ENCODE measurements at regions not wholly inside any gene's neighbourhood (a gene's known extent, or its start where the extent isn't known, plus 50 kb on each side); places are given as distances from the start of the nearest gene placed in this dataset.

GRCh38 chr9:119712325-119712724, 343.1 kb upstream of the BRINP1 start:
- H3K27me3 ChIP-seq = no peaks in the 10 kb centered on the region
- no peak for DNase-seq

GRCh38 chr9:119709431-119709830, 340.2 kb upstream of the BRINP1 start:
- Histone ChIP-seq H3K27me3 (no peaks in the 10 kb centered on the region), H3K4me1 (peaks cover 0 to 11% (median 0%) of the 10 kb centered on the region in 4 donors), H3K27ac (no peak overlapping the region), H3K4me3 (no peak overlapping the region), H3K36me3 (no peaks in the 10 kb centered on the region), H3K9me3 (no peaks in the 10 kb centered on the region)
- no peak for DNase-seq
- no peak for TF ChIP-seq CTCF (IDR thresholded peaks at IDR 0.05)
- intact Hi-C loops (cut with DNase I; ENCODE audit: low total_unique reads) = no loop called here

More at GRCh38 chr9:119712325-119712724, 343.1 kb upstream of the BRINP1 start:
- Histone ChIP-seq H3K27ac (no peak overlapping the region), H3K9me3 (no peaks in the 10 kb centered on the region), H3K36me3 (no peaks in the 10 kb centered on the region), H3K4me3 (no peak overlapping the region), H3K4me1 (no peaks in the 10 kb centered on the region)
- intact Hi-C loops (cut with DNase I; ENCODE audit: low total_unique reads) = no loop called here
- TF ChIP-seq CTCF (IDR thresholded peaks at IDR 0.05) = no peak

GRCh38 chr9:119707228-119707845, 338.1 kb upstream of the BRINP1 start:
- no peak for DNase-seq
- H3K27ac ChIP-seq = no peak overlapping the region
- no peaks in the 10 kb centered on the region for H3K27me3 ChIP-seq
- intact Hi-C loops (cut with DNase I; ENCODE audit: low total_unique reads) = no loop called here
- H3K4me3 ChIP-seq = no peak overlapping the region
- TF ChIP-seq CTCF (IDR thresholded peaks at IDR 0.05) = no peak
- H3K9me3 ChIP-seq = no peaks in the 10 kb centered on the region
- no peaks in the 10 kb centered on the region for H3K36me3 ChIP-seq
- H3K4me1 ChIP-seq = peaks cover 0 to 11% (median 0%) of the 10 kb centered on the region in 4 donors

- Histone ChIP-seq H3K27ac (no peak overlapping the region), H3K4me3 (no peak overlapping the region), H3K4me1 (peaks cover 0 to 11% (median 0%) of the 10 kb centered on the region in 4 donors), H3K27me3 (no peaks in the 10 kb centered on the region), H3K9me3 (no peaks in the 10 kb centered on the region), H3K36me3 (no peaks in the 10 kb centered on the region)
- intact Hi-C loops (cut with DNase I; ENCODE audit: low total_unique reads) = no loop called here
- no peak for DNase-seq
- no peak for TF ChIP-seq CTCF (IDR thresholded peaks at IDR 0.05)
Observed at GRCh38 chr9:119701651-119702050, 332.4 kb upstream of the BRINP1 start.

DNA sequence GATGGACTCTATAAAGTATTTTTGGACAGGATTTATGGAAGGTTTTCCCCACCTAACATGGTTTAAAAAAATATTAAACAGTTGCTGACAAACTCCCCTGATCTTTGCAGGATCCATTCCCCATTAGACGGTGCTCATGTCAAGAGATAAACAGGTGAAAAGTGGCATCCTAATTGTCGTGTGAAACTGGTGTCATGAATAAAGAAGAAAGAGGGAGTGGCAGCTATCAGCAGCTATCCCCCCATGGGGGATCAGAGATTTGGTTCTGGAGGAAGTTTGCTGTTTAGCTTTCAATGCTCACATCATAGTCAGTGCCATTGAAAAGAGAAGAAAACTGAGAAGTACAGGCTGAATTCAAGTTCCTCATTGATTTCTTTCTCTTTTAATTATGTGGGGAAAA, 329.3 kb upstream of the BRINP1 start:
- Histone ChIP-seq H3K4me1 (no peaks in the 10 kb centered on the region), H3K4me3 (no peak overlapping the region), H3K9me3 (no peaks in the 10 kb centered on the region), H3K36me3 (no peaks in the 10 kb centered on the region), H3K27me3 (no peaks in the 10 kb centered on the region), H3K27ac (no peak overlapping the region)
- no peak for TF ChIP-seq CTCF (IDR thresholded peaks at IDR 0.05)
- DNase-seq = no peak
- intact Hi-C loops (cut with DNase I; ENCODE audit: low total_unique reads) = no loop called here

DNA sequence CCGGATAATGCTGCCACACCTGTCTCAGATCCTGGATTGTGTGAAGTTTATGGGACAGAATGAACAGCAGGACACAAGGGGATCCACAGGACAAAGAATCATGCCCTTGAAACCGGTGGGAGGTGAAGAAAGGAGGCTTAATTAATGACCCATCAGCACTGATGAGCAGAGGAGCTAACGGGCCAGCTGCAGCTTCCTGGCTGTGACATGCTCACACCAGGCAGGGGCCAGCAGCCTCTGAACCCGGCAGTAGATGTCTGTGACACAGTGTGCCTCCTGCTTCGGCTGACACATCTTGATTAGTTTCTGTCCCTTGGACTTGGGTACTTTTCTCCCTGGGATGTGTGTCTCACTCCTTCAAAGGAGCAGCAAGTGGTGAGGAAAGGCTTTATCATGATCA, 328.8 kb upstream of the BRINP1 start:
- H3K4me1 ChIP-seq = no peaks in the 10 kb centered on the region
- DNase-seq = no peak
- TF ChIP-seq CTCF (IDR thresholded peaks at IDR 0.05) = no peak
- no peaks in the 10 kb centered on the region for H3K27me3 ChIP-seq
- intact Hi-C loops (cut with DNase I; ENCODE audit: low total_unique reads) = no loop called here
- no peaks in the 10 kb centered on the region for H3K9me3 ChIP-seq
- no peak overlapping the region for H3K27ac ChIP-seq
- no peak overlapping the region for H3K4me3 ChIP-seq
- H3K36me3 ChIP-seq = no peaks in the 10 kb centered on the region
